Bone marrow (tissue), 2 donors: ENCODE measurements at regions not wholly inside any gene's neighbourhood (a gene's known extent, or its start where the extent isn't known, plus 50 kb on each side); places are given as distances from the start of the nearest gene placed in this dataset.

ENCODE experiments used
- DNase-seq, 2 donors: peaks; one replicate each; lab custom pipeline; 2025; lab: John Stamatoyannopoulos, UW

GRCh38 chr18:45526114-45526841 lies 89.0 kb upstream of the SLC14A2 start:
- DNase-seq: no peak

GRCh38 chr18:45527891-45528290 lies 87.4 kb upstream of the SLC14A2 start:
- no peak for DNase-seq

- no peak for DNase-seq
These were observed 86.5 kb upstream of the SLC14A2 start for GRCh38 chr18:45528712-45529336.

GRCh38 chr18:45538444-45538843 lies 76.8 kb upstream of the SLC14A2 start:
- DNase-seq: no peak

GRCh38 chr18:45539491-45539891 lies 75.8 kb upstream of the SLC14A2 start:
- no peak for DNase-seq

- DNase-seq: no peak
These were observed 75.2 kb upstream of the SLC14A2 start for GRCh38 chr18:45540125-45540524.

- no peak for DNase-seq
These were observed 73.9 kb upstream of the SLC14A2 start for GRCh38 chr18:45541421-45541820.

GRCh38 chr18:45542043-45542442 lies 73.2 kb upstream of the SLC14A2 start:
- no peak for DNase-seq

GRCh38 chr18:45547910-45548309 lies 67.4 kb upstream of the SLC14A2 start:
- no peak for DNase-seq

- no peak for DNase-seq
These were observed 66.7 kb upstream of the SLC14A2 start for GRCh38 chr18:45548614-45549013.

- DNase-seq: no peak
These were observed 66.0 kb upstream of the SLC14A2 start for GRCh38 chr18:45549290-45549689.

GRCh38 chr18:45551142-45551815 lies 64.0 kb upstream of the SLC14A2 start:
- peak in 1 of 2 donors; percentile 15 for DNase-seq

GRCh38 chr18:45553723-45554388 lies 61.4 kb upstream of the SLC14A2 start:
- no peak for DNase-seq

- no peak for DNase-seq
These were observed 60.9 kb upstream of the SLC14A2 start for GRCh38 chr18:45554389-45554737.

GRCh38 chr18:45556222-45556621 lies 59.1 kb upstream of the SLC14A2 start:
- no peak for DNase-seq

GRCh38 chr18:45557287-45557686 lies 58.0 kb upstream of the SLC14A2 start:
- no peak for DNase-seq

- no peak for DNase-seq
These were observed 57.5 kb upstream of the SLC14A2 start for GRCh38 chr18:45557779-45558178.

GRCh38 chr18:45559258-45559657 lies 56.0 kb upstream of the SLC14A2 start:
- no peak for DNase-seq

- no peak for DNase-seq
These were observed 54.4 kb upstream of the SLC14A2 start for GRCh38 chr18:45560870-45561269.

- DNase-seq: no peak
These were observed 52.5 kb upstream of the SLC14A2 start for GRCh38 chr18:45562567-45563479.

- no peak for DNase-seq
These were observed 49.9 kb upstream of the SLC14A2 start for GRCh38 chr18:45565280-45565970.
